HepG2 (cell line): ENCODE measurements at regions not wholly inside any gene's neighbourhood (a gene's known extent, or its start where the extent isn't known, plus 50 kb on each side); places are given as distances from the start of the nearest gene placed in this dataset.

Source experiments
- ATF7 ChIP-seq, 2 experiments: fragments of 450-650 bp in 1 of 2; sonication (generic) in 1 of 2; formaldehyde crosslinking in 1 of 2; IDR thresholded peaks; 2 replicates each; pipeline versions ENCODE4 v1.4.0 to v1.6.1; 2016 to 2020; ENCODE audit warnings: antibody characterized with exemption in 1 of 2, mild to moderate bottlenecking in 1 of 2, missing genetic modification reagents in 1 of 2
- KLF16 ChIP-seq, 2 experiments: sonication (generic) in 1 of 2; formaldehyde crosslinking in 1 of 2; IDR thresholded peaks; 2 replicates each; pipeline versions ENCODE4 v1.6.1 to v1.8.0; 2016 to 2023; ENCODE audit warnings: missing genetic modification reagents in 2 of 2, missing compliant biosample characterization in 1 of 2
- NFIC ChIP-seq: IDR thresholded peaks from 2 replicates; pipeline ENCODE4 v1.6.1; 2012; ENCODE audit warnings: mild to moderate bottlenecking, low read length, inconsistent platforms
- NR2C2 ChIP-seq: sonication (generic); formaldehyde crosslinking; IDR thresholded peaks from 2 replicates; pipeline ENCODE4 v1.4.0; 2020; ENCODE audit warnings: missing genetic modification reagents, mild to moderate bottlenecking, moderate library complexity, borderline replicate concordance
- TEAD2 ChIP-seq: sonication (generic); formaldehyde crosslinking; IDR thresholded peaks from 2 replicates; pipeline ENCODE4 v1.9.0; 2021; ENCODE audit warnings: missing genetic modification reagents
- ZKSCAN1 ChIP-seq: fragments of 150-350 bp; IDR thresholded peaks from 2 replicates; pipeline ENCODE4 v1.6.1; 2014; ENCODE audit warnings: low read length
- ZNF570 ChIP-seq: sonication (generic); formaldehyde crosslinking; IDR thresholded peaks from 2 replicates; pipeline ENCODE4 v1.4.0; 2020; ENCODE audit warnings: mild to moderate bottlenecking, missing genetic modification reagents, borderline replicate concordance
- ZNF772 ChIP-seq: sonication (generic); formaldehyde crosslinking; IDR thresholded peaks from 2 replicates; pipeline ENCODE4 v1.5.0; 2020; ENCODE audit warnings: mild to moderate bottlenecking, missing genetic modification reagents
- TF ChIP-seq, protein P1 (sequence below): sonication (generic); formaldehyde crosslinking; IDR thresholded peaks from 2 replicates; pipeline ENCODE4 v1.9.0; 2021; ENCODE audit warnings: missing genetic modification reagents, borderline replicate concordance

DNA sequence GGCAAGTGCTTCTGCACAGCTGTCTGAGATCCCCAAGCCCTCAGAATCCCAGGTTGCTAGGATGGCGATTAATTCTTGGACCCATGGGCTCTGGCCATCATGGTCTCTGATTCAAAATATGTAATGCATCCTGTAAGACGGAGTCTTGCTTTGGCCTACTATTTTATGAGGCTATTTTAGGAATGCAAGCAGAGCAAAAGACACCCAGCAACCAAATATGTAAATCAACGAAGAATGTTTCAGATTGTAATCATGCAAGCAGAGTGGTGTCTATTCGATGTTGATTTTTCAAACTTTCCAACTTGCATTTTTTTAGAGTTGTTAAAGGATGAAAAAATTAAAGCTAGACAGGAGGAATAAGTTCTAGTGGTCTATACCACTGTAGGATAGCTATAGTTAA lies 154.8 kb downstream of the COL6A3 start:
- no peak for TF ChIP-seq NR2C2 (CRISPR knock-in tag)
- TF ChIP-seq NFIC: no peak
- TF ChIP-seq KLF16 (CRISPR knock-in tag; IDR thresholded peaks at IDR 0.05): no peak
- TF ChIP-seq ZNF570 (CRISPR knock-in tag): no peak
- no peak for TF ChIP-seq ZKSCAN1
- no peak for TF ChIP-seq ZNF772 (CRISPR knock-in tag)
- no peak for TF ChIP-seq TEAD2 (CRISPR knock-in tag)
- TF ChIP-seq, protein P1, sequence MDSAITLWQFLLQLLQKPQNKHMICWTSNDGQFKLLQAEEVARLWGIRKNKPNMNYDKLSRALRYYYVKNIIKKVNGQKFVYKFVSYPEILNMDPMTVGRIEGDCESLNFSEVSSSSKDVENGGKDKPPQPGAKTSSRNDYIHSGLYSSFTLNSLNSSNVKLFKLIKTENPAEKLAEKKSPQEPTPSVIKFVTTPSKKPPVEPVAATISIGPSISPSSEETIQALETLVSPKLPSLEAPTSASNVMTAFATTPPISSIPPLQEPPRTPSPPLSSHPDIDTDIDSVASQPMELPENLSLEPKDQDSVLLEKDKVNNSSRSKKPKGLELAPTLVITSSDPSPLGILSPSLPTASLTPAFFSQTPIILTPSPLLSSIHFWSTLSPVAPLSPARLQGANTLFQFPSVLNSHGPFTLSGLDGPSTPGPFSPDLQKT (CRISPR knock-in tag): no peak
- no peak for TF ChIP-seq ATF7 (IDR thresholded peaks at IDR 0.05)
- no peak for TF ChIP-seq ATF7 (CRISPR knock-in tag; IDR thresholded peaks at IDR 0.05)
